ENCODE measurements at regions not wholly inside any gene's neighbourhood (a gene's known extent, or its start where the extent isn't known, plus 50 kb on each side); places are given as distances from the start of the nearest gene placed in this dataset.

DNA sequence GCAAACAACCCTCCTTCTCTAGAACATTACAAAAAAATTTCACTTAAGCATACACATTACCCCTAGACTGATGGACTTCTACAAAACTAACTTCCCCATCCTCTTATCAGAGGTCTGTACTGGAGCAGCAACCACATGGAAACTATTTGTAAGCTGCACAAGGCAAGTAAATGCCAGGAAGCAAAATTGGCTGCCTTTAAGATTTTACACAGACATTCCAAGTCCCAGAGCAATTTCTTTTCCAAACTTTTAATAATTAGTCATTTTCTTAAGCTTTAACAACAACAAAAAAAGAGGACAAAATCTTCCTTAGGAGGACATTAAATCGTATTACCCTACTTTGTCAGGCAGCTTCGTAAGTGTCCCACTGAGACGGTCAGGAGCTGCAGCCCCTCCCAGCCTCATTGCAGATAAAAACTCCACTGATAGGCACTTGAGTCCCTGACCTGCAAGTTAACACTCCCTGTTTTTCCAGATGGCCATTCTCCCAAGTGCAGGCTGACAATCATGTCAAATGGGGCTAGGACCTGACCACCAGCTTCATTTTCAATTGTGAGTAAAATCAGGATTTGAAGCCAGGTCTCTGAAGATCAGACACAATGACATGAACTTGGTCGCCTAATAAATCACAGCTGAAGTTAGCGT lies 680.1 kb downstream of the DIAPH3 start:
- ChIA-PET SMC1A (ENCODE audit: uncharacterized antibody, unreplicated experiment) (no interaction called here), RAD21 (ENCODE audit: unreplicated experiment) (no interaction called here), POLR2A (no interaction called here), CTCF (interaction anchor here (1.0 kb wide), 1 partner anchor 92 kb away, joined by 4 read pairs; no protein-coding TSS in a partner anchor)
- 28% methylated on average over 5 of the region's 5 CpGs for WGBS (ENCODE audit: insufficient coverage, insufficient replicate concordance, low lambda C conversion rate, missing lambda C conversion rate)
- no peak overlapping the region for H3K9ac ChIP-seq (ENCODE audit: control insufficient read depth, insufficient read depth, low read length)
- H3K4me2 ChIP-seq (ENCODE audit: control insufficient read depth, insufficient read depth), result no peak overlapping the region
- H3K27ac ChIP-seq (ENCODE audit: control insufficient read depth, insufficient read depth), result no peak overlapping the region
- DNase-seq (ENCODE audit: low read depth, low spot score) (no peak), FAIRE-seq (no peak), ATAC-seq (no peak)
- H3K4me3 ChIP-seq, result no peak overlapping the region
- H3K36me3 ChIP-seq (ENCODE audit: control insufficient read depth in 2 of 2, insufficient read depth in 2 of 2, low read length in 1 of 2), result no peaks in the 10 kb centered on the region
- intact Hi-C loops (cut with micrococcal nuclease; ENCODE audit: unreplicated experiment), result no loop called here
- no TSS peak for BruUV-seq (replicated peaks)
- H3K4me1 ChIP-seq (ENCODE audit: control insufficient read depth, insufficient read depth, low read length), result no peaks in the 10 kb centered on the region
- TF ChIP-seq, protein P1, sequence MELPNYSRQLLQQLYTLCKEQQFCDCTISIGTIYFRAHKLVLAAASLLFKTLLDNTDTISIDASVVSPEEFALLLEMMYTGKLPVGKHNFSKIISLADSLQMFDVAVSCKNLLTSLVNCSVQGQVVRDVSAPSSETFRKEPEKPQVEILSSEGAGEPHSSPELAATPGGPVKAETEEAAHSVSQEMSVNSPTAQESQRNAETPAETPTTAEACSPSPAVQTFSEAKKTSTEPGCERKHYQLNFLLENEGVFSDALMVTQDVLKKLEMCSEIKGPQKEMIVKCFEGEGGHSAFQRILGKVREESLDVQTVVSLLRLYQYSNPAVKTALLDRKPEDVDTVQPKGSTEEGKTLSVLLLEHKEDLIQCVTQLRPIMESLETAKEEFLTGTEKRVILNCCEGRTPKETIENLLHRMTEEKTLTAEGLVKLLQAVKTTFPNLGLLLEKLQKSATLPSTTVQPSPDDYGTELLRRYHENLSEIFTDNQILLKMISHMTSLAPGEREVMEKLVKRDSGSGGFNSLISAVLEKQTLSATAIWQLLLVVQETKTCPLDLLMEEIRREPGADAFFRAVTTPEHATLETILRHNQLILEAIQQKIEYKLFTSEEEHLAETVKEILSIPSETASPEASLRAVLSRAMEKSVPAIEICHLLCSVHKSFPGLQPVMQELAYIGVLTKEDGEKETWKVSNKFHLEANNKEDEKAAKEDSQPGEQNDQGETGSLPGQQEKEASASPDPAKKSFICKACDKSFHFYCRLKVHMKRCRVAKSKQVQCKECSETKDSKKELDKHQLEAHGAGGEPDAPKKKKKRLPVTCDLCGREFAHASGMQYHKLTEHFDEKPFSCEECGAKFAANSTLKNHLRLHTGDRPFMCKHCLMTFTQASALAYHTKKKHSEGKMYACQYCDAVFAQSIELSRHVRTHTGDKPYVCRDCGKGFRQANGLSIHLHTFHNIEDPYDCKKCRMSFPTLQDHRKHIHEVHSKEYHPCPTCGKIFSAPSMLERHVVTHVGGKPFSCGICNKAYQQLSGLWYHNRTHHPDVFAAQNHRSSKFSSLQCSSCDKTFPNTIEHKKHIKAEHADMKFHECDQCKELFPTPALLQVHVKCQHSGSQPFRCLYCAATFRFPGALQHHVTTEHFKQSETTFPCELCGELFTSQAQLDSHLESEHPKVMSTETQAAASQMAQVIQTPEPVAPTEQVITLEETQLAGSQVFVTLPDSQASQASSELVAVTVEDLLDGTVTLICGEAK (IDR thresholded peaks at IDR 0.05; ENCODE audit: borderline replicate concordance), result no peak
- TF ChIP-seq RB1 (IDR thresholded peaks at IDR 0.05; ENCODE audit: borderline replicate concordance) (no peak), POU2F2 (IDR thresholded peaks at IDR 0.05; ENCODE audit: borderline replicate concordance, low read depth, low read length) (no peak), YBX1 (IDR thresholded peaks at IDR 0.05) (no peak), MYC (IDR thresholded peaks at IDR 0.05; ENCODE audit: insufficient read depth, insufficient read length, insufficient replicate concordance, low read length, severe bottlenecking) (no peak), SIN3A (IDR thresholded peaks at IDR 0.05; ENCODE audit: low read depth, low read length) (no peak), SP1 (IDR thresholded peaks at IDR 0.05; ENCODE audit: low read depth, low read length) (no peak), SMARCA5 (IDR thresholded peaks at IDR 0.05) (no peak), NR2F1 (conservative IDR thresholded peaks at IDR 0.05) (no peak), ZNF24 (IDR thresholded peaks at IDR 0.05) (no peak), SUPT20H (IDR thresholded peaks at IDR 0.05; ENCODE audit: borderline replicate concordance, control insufficient read depth, low read depth, low read length) (no peak)
- TF ChIP-seq, protein P2, sequence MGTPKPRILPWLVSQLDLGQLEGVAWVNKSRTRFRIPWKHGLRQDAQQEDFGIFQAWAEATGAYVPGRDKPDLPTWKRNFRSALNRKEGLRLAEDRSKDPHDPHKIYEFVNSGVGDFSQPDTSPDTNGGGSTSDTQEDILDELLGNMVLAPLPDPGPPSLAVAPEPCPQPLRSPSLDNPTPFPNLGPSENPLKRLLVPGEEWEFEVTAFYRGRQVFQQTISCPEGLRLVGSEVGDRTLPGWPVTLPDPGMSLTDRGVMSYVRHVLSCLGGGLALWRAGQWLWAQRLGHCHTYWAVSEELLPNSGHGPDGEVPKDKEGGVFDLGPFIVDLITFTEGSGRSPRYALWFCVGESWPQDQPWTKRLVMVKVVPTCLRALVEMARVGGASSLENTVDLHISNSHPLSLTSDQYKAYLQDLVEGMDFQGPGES (IDR thresholded peaks at IDR 0.05), result no peak
- no peak overlapping the region for H2AFZ ChIP-seq (ENCODE audit: control insufficient read depth, low read depth, low read length)
- H3K27me3 ChIP-seq (replicated peaks in 1 of 2; ENCODE audit: control insufficient read depth in 2 of 2, insufficient read depth in 2 of 2, low read length in 1 of 2), result no peaks in the 10 kb centered on the region
- no peaks in the 10 kb centered on the region for H4K20me1 ChIP-seq (ENCODE audit: control insufficient read depth, insufficient read depth)
- no peaks in the 10 kb centered on the region for H3K9me3 ChIP-seq (replicated peaks; ENCODE audit: control insufficient read depth, insufficient read depth, low read length)
- in situ Hi-C loops (cut with MboI), result no loop called here
- no peaks in the 10 kb centered on the region for H3K79me2 ChIP-seq (ENCODE audit: control insufficient read depth, insufficient read depth, low read length)
